ENCODE measurements at regions not wholly inside any gene's neighbourhood (a gene's known extent, or its start where the extent isn't known, plus 50 kb on each side); places are given as distances from the start of the nearest gene placed in this dataset.
A peak's percentile ranks its signal among the peaks of the same experiment; 100 is the strongest.

GRCh38 chr2:7116511-7116910, 199.3 kb downstream of the RNF144A start:
- intact Hi-C loops (cut with DNase I; ENCODE audit: low total_unique reads): no loop called here

GRCh38 chr2:7117076-7117475, 199.9 kb downstream of the RNF144A start:
- Histone ChIP-seq H3K27ac (no peak overlapping the region), H3K36me3 (no peaks in the 10 kb centered on the region), H3K27me3 (no peaks in the 10 kb centered on the region), H3K4me3 (no peak overlapping the region), H3K9me3 (no peaks in the 10 kb centered on the region), H3K4me1 (no peaks in the 10 kb centered on the region)
- TF ChIP-seq CTCF (IDR thresholded peaks at IDR 0.05) (no peak), POLR2A (IDR thresholded peaks at IDR 0.05) (no peak)
- DNase-seq: no peak
- intact Hi-C loops (cut with DNase I; ENCODE audit: low total_unique reads): no loop called here

More at GRCh38 chr2:7116511-7116910, 199.3 kb downstream of the RNF144A start:
- no peak overlapping the region for H3K4me3 ChIP-seq
- no peak for TF ChIP-seq POLR2A (IDR thresholded peaks at IDR 0.05)
- no peak for TF ChIP-seq CTCF (IDR thresholded peaks at IDR 0.05)
- H3K4me1 ChIP-seq: no peaks in the 10 kb centered on the region
- H3K9me3 ChIP-seq: no peaks in the 10 kb centered on the region
- no peak for DNase-seq
- H3K36me3 ChIP-seq: no peaks in the 10 kb centered on the region
- H3K27ac ChIP-seq: no peak overlapping the region
- no peaks in the 10 kb centered on the region for H3K27me3 ChIP-seq

- Histone ChIP-seq H3K4me1 (no peaks in the 10 kb centered on the region), H3K4me3 (no peak overlapping the region), H3K9me3 (no peaks in the 10 kb centered on the region), H3K36me3 (no peaks in the 10 kb centered on the region), H3K27me3 (no peaks in the 10 kb centered on the region), H3K27ac (no peak overlapping the region)
- DNase-seq: no peak
- TF ChIP-seq POLR2A (IDR thresholded peaks at IDR 0.05): no peak
- no peak for TF ChIP-seq CTCF (IDR thresholded peaks at IDR 0.05)
- intact Hi-C loops (cut with DNase I; ENCODE audit: low total_unique reads): no loop called here
These were observed 201.5 kb downstream of the RNF144A start for GRCh38 chr2:7118606-7119131.

- Histone ChIP-seq H3K27ac (no peak overlapping the region), H3K4me1 (no peaks in the 10 kb centered on the region)
- peak; percentile 22 to 46 for DNase-seq
These were observed 202.1 kb downstream of the RNF144A start for GRCh38 chr2:7119132-7119835.

More at GRCh38 chr2:7119132-7119835, 202.1 kb downstream of the RNF144A start:
- TF ChIP-seq POLR2A (IDR thresholded peaks at IDR 0.05): no peak
- TF ChIP-seq CTCF (IDR thresholded peaks at IDR 0.05): peak; percentile 13 to 39 (median 32)
- no peaks in the 10 kb centered on the region for H3K9me3 ChIP-seq
- no peaks in the 10 kb centered on the region for H3K36me3 ChIP-seq
- intact Hi-C loops (cut with DNase I; ENCODE audit: low total_unique reads): no loop called here
- H3K4me3 ChIP-seq: no peak overlapping the region
- no peaks in the 10 kb centered on the region for H3K27me3 ChIP-seq
